ENCODE measurements at regions not wholly inside any gene's neighbourhood (a gene's known extent, or its start where the extent isn't known, plus 50 kb on each side); places are given as distances from the start of the nearest gene placed in this dataset.

GRCh38 chr4:19038231-19038630 is 1016.7 kb upstream of the LCORL start:
- TF ChIP-seq POLR2A (IDR thresholded peaks at IDR 0.05) (no peak), POLR2AphosphoS5 (IDR thresholded peaks at IDR 0.05) (no peak), CTCF (IDR thresholded peaks at IDR 0.05) (no peak), EP300 (IDR thresholded peaks at IDR 0.05; ENCODE audit: low read depth) (no peak)
- no peaks in the 10 kb centered on the region for H3K27me3 ChIP-seq
- H3K4me3 ChIP-seq = no peak overlapping the region
- intact Hi-C loops (cut with DNase I; ENCODE audit: low total_unique reads) = no loop called here
- H3K27ac ChIP-seq = no peak overlapping the region
- no peaks in the 10 kb centered on the region for H3K36me3 ChIP-seq
- in situ Hi-C loops (cut with MboI; ENCODE audit: low pct_ligation_motif_present in 1 of 4, low pct_unique_long_range_greater_than_20kb in 1 of 4, low sequenced_read_pairs in 3 of 4) = no loop called here
- DNase-seq = no peak
- H3K9me3 ChIP-seq = no peaks in the 10 kb centered on the region
- H3K4me1 ChIP-seq = no peaks in the 10 kb centered on the region

- no peaks in the 10 kb centered on the region for H3K36me3 ChIP-seq
- intact Hi-C loops (cut with DNase I; ENCODE audit: low total_unique reads) = no loop called here
- TF ChIP-seq POLR2AphosphoS5 (IDR thresholded peaks at IDR 0.05) (no peak), POLR2A (IDR thresholded peaks at IDR 0.05) (no peak), CTCF (IDR thresholded peaks at IDR 0.05) (no peak), EP300 (IDR thresholded peaks at IDR 0.05; ENCODE audit: low read depth) (no peak)
Observed at GRCh38 chr4:19033816-19034733, 1012.5 kb upstream of the LCORL start.

DNA sequence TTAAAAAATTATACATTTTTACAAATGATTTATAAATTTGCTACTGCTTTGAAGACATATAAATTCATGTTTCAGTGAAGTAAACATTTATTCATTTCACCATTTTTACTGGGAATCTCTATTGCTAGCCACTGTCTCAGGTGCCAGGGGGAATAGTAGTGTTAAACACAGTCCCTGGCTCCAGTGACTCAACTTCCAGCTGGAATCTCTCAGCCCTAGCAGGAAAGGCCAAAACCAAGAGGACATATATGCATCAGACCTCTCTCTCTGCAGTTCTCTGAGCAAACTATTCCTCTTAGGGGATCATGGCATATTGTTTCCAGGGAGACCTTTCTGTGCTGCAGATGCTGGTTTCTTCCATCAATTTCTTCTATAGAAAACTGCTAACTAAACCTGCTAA is 1009.0 kb upstream of the LCORL start:
- H3K9me3 ChIP-seq = no peaks in the 10 kb centered on the region
- no peak for TF ChIP-seq CTCF (IDR thresholded peaks at IDR 0.05)
- TF ChIP-seq POLR2AphosphoS5 (IDR thresholded peaks at IDR 0.05) = no peak
- no peak for TF ChIP-seq POLR2A (IDR thresholded peaks at IDR 0.05)
- TF ChIP-seq EP300 (IDR thresholded peaks at IDR 0.05; ENCODE audit: low read depth) = no peak
- in situ Hi-C loops (cut with MboI; ENCODE audit: low pct_ligation_motif_present in 1 of 4, low pct_unique_long_range_greater_than_20kb in 1 of 4, low sequenced_read_pairs in 3 of 4) = no loop called here
- H3K4me1 ChIP-seq = no peaks in the 10 kb centered on the region
- no peak overlapping the region for H3K4me3 ChIP-seq
- intact Hi-C loops (cut with DNase I; ENCODE audit: low total_unique reads) = no loop called here
- no peak overlapping the region for H3K27ac ChIP-seq
- no peaks in the 10 kb centered on the region for H3K27me3 ChIP-seq
- no peak for DNase-seq
- no peaks in the 10 kb centered on the region for H3K36me3 ChIP-seq

More at GRCh38 chr4:19033816-19034733, 1012.5 kb upstream of the LCORL start:
- no peak for DNase-seq
- Histone ChIP-seq H3K9me3 (no peaks in the 10 kb centered on the region), H3K4me3 (no peak overlapping the region), H3K27ac (no peak overlapping the region), H3K27me3 (no peaks in the 10 kb centered on the region), H3K4me1 (no peaks in the 10 kb centered on the region)
- 57 to 59% methylated on average over 2 of the region's 2 CpGs for WGBS, 2 donors (ENCODE audit: low coverage in 1 of 2)
- in situ Hi-C loops (cut with MboI; ENCODE audit: low pct_ligation_motif_present in 1 of 4, low pct_unique_long_range_greater_than_20kb in 1 of 4, low sequenced_read_pairs in 3 of 4) = no loop called here

GRCh38 chr4:19030048-19030447 is 1008.5 kb upstream of the LCORL start:
- Histone ChIP-seq H3K27ac (no peak overlapping the region), H3K9me3 (no peaks in the 10 kb centered on the region), H3K36me3 (no peaks in the 10 kb centered on the region), H3K4me1 (no peaks in the 10 kb centered on the region), H3K27me3 (no peaks in the 10 kb centered on the region), H3K4me3 (no peak overlapping the region)
- in situ Hi-C loops (cut with MboI; ENCODE audit: low pct_ligation_motif_present in 1 of 4, low pct_unique_long_range_greater_than_20kb in 1 of 4, low sequenced_read_pairs in 3 of 4) (no loop called here), intact Hi-C loops (cut with DNase I; ENCODE audit: low total_unique reads) (no loop called here)
- 58 to 70% methylated on average over 1 to 2 of the region's 2 CpGs for WGBS, 2 donors (ENCODE audit: low coverage in 1 of 2)
- DNase-seq = no peak
- no peak for TF ChIP-seq CTCF (IDR thresholded peaks at IDR 0.05)
- TF ChIP-seq POLR2AphosphoS5 (IDR thresholded peaks at IDR 0.05) = no peak

Data from transverse colon (tissue), 4 donors.